NB4 (cell line): ENCODE measurements at regions not wholly inside any gene's neighbourhood (a gene's known extent, or its start where the extent isn't known, plus 50 kb on each side); places are given as distances from the start of the nearest gene placed in this dataset.

ENCODE experiments used
- DNase-seq: peaks from one replicate; pipeline ENCODE4 v3.0.0; 2010; ENCODE audit warnings: low read depth
- H3K4me3 ChIP-seq: one replicate; pipeline ENCODE4 v1.5.1; 2011; ENCODE audit warnings: mild to moderate bottlenecking, low read depth, low read length, moderate library complexity
- MYC ChIP-seq: IDR thresholded peaks from 2 replicates; pipeline ENCODE4 v1.6.1; 2011; ENCODE audit warnings: low read depth, low read length
- POLR2A ChIP-seq: IDR thresholded peaks from 2 replicates; pipeline ENCODE4 v1.6.1; 2011; ENCODE audit warnings: mild to moderate bottlenecking; ENCODE audit not compliant: insufficient read length; ENCODE audit errors: extremely low read depth
- TF ChIP-seq, protein P1 (sequence below): IDR thresholded peaks from 2 replicates; pipeline ENCODE4 v1.6.1; 2011; ENCODE audit warnings: low read depth, low read length
- TF ChIP-seq, protein P2 (sequence below): IDR thresholded peaks from one replicate; pipeline ENCODE4 v1.5.1; 2012; ENCODE audit warnings: low read depth, low read length

DNA sequence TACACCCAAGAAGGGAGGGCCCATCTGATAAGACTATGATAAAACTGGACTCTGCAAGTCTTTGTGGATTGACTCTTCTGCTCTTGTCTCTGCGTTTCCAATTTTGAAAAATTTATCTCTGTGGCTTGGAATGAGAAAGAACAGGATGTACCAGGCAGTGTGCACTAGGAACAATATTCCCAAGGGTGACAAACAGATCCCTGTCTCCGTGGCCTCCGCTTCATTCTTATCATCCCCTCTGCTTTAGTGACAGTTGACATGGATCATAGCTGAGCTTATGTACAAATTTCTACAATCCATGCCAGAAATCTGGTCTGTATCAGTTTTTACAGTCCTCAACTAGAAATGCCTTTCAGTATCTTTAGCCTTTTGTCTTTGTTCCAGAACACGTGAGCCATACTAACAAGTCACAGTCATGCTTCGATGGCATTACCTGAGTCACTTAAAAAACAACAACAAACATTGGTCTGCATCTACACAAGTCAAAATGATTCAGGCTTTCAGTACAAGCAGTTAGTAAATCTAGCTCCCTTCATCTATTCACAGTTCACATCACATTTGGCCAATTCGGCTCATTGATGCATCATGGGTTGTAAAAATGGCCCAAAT lies 393.6 kb upstream of the CELF2 start:
- no peak for DNase-seq
- H3K4me3 ChIP-seq = no peak overlapping the region
- TF ChIP-seq, protein P1, sequence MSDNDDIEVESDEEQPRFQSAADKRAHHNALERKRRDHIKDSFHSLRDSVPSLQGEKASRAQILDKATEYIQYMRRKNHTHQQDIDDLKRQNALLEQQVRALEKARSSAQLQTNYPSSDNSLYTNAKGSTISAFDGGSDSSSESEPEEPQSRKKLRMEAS = no peak
- TF ChIP-seq, protein P2, sequence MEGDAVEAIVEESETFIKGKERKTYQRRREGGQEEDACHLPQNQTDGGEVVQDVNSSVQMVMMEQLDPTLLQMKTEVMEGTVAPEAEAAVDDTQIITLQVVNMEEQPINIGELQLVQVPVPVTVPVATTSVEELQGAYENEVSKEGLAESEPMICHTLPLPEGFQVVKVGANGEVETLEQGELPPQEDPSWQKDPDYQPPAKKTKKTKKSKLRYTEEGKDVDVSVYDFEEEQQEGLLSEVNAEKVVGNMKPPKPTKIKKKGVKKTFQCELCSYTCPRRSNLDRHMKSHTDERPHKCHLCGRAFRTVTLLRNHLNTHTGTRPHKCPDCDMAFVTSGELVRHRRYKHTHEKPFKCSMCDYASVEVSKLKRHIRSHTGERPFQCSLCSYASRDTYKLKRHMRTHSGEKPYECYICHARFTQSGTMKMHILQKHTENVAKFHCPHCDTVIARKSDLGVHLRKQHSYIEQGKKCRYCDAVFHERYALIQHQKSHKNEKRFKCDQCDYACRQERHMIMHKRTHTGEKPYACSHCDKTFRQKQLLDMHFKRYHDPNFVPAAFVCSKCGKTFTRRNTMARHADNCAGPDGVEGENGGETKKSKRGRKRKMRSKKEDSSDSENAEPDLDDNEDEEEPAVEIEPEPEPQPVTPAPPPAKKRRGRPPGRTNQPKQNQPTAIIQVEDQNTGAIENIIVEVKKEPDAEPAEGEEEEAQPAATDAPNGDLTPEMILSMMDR = no peak
- TF ChIP-seq MYC = no peak
- TF ChIP-seq POLR2A = no peak

DNA sequence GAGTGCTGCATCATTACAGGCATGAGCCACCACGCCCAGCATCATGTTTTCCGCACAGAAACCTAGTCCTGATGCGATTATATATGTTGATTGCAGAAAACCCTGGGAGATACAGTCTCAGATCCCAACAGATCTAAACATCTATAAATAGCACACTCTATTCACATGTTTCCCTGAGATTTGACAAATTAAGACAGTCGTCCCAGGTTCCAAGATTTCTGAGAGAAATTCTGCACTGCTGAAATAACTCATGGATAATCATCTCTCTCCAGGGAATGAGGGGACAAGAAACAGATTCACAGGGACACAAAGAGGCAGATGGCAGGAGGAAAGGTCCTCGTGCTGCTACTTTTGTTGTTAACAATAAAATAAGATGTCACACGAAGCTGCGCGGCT lies 393.1 kb upstream of the CELF2 start:
- no peak for TF ChIP-seq POLR2A
- TF ChIP-seq MYC = no peak
- TF ChIP-seq, protein P2 = no peak
- no peak for DNase-seq
- H3K4me3 ChIP-seq = no peak overlapping the region

DNA sequence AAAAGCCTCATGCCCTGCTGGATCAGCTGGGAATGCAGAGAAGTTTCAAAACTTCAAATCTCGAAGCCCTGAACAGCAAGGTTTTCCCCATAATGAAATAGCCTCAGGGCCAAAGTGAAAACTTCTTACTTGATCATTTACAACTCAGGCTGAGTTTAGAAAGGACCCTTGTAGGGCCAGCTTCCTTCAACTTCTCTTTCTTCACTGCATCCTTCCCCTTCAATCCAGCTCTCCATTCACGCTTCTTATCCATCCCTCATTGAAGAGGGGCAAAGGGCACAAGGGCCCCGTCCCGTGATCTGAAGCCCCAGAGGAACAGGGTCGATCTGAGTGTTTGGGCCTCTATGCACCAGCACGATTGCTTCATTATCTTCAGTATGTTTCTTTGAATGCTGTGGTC lies 392.2 kb upstream of the CELF2 start:
- TF ChIP-seq MYC (no peak), POLR2A (no peak)
- TF ChIP-seq, protein P1 = no peak
- TF ChIP-seq, protein P2 = no peak
- DNase-seq = no peak
- H3K4me3 ChIP-seq = no peak overlapping the region

GRCh38 chr10:10626734-10627133 lies 390.9 kb upstream of the CELF2 start:
- TF ChIP-seq, protein P2 = no peak
- TF ChIP-seq MYC = no peak
- TF ChIP-seq POLR2A = no peak
- TF ChIP-seq, protein P1 = no peak
- H3K4me3 ChIP-seq = no peak overlapping the region
- no peak for DNase-seq

DNA sequence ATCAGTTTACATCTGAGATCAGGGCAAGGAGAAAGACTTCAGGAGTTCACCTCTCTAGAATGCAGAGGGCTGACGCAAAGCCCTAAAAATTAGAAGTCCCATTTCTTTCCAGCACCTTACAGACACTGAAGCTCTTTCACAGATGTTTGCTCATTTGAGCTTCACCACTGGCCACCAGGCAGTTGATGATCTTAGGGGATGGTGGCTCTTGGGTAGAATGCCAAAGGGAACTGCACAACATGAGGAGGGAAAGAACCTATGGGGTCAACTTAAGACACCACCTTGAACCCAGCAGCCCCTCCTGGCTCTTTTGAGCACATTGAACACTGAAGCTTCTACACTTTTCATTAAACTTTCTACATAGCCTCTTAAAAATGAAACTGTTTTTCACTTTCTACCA lies 390.3 kb upstream of the CELF2 start:
- H3K4me3 ChIP-seq = no peak overlapping the region
- no peak for TF ChIP-seq POLR2A
- TF ChIP-seq MYC = no peak
- TF ChIP-seq, protein P1 = no peak
- TF ChIP-seq, protein P2 = no peak
- no peak for DNase-seq

DNA sequence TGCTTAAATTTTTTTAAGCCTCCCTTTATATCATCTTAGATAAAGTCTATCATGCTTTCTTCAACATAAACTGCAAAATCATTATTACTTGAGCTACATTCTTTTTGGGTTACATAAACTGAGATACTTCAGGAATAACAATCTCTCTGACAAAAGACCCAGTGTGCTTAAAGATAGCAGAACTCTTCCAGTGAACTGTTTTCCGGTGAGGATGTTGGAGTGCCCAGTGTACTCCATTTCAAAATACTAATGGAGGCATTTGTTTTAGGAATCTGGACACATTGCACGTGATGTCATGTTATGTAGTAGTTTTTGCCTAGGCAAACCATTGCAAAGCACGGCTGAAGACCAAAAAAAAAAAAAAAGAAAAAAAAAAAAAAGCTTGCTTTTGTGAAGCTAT lies 388.2 kb upstream of the CELF2 start:
- no peak overlapping the region for H3K4me3 ChIP-seq
- no peak for TF ChIP-seq MYC
- TF ChIP-seq, protein P2 = no peak
- TF ChIP-seq, protein P1 = no peak
- TF ChIP-seq POLR2A = no peak
- DNase-seq = no peak
